ENCODE measurements at regions not wholly inside any gene's neighbourhood (a gene's known extent, or its start where the extent isn't known, plus 50 kb on each side); places are given as distances from the start of the nearest gene placed in this dataset.
"Not testable (repeated sequence)": the region's sequence is repeated elsewhere in the genome, so short reads cannot be mapped to it uniquely, and the experiment has no call there.

- no peak for DNase-seq (ENCODE audit: low spot score)
These were observed 279.0 kb downstream of the OXSM start for GRCh38 chr3:26068890-26069289.

- DNase-seq (ENCODE audit: low spot score) = no peak
These were observed 281.0 kb downstream of the OXSM start for GRCh38 chr3:26070854-26071253.

DNA sequence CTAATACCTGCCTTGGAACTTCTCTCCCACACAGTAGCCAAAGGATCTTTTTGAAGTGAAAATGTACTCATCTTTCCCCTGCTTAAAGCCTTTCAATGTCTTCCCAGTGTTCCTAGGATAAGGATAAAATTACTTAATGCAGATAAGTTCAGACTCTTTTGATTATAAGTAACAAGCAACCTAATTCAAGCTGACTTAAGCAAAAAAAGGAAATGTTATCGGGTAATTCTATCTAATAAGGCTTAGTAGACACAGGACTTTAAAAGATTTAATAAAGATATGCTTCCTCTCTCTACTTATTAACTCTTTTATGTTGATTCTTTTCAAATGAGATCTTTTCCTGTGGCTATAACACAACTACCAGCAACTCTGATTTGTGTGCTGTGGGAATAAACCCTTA lies 284.2 kb downstream of the OXSM start:
- DNase-seq (ENCODE audit: low spot score) = no peak

DNA sequence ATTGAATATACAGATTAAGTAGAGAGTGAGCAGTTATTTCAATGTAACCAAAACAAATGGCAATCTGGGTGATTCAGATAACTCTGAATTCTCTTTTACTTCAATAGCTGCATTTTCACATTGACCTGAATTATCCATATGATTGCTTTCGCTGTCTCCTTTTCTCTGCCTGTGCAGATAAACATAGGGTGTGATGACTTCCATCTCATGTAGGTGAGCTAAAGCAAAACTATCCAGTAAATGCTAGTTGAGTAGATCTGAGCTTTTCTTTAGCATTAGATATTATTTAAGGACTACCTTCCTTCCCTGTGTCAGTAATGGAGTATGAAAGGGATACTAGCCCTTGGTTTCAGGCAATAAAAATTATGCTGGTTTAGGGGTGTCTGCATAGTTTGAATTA lies 288.6 kb downstream of the OXSM start:
- DNase-seq (ENCODE audit: low spot score) = no peak

DNA sequence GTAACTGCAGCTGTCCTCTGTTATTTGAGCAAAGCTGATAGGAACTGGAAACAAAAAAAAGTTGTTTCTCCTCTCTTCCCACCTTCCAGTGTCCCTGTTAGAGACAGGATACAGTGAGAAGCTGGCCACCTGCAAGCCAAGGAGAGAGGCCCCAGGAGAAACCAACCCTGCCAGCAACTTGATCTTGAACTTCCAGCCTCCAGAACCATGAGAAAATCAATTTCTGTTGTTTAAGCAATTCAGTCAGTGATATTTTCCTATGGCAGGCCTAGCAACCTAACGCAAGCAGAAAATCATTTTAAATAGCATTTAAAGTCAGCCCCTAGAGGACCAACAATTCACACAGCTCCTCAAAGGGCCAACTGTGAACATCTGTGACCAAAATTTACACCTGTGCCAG lies 291.3 kb downstream of the OXSM start:
- DNase-seq (ENCODE audit: low spot score) = no peak

- no peak for DNase-seq (ENCODE audit: low spot score)
These were observed 291.9 kb downstream of the OXSM start for GRCh38 chr3:26081806-26082205.

- DNase-seq (ENCODE audit: low spot score) = no peak
These were observed 293.0 kb downstream of the OXSM start for GRCh38 chr3:26082911-26083310.

DNA sequence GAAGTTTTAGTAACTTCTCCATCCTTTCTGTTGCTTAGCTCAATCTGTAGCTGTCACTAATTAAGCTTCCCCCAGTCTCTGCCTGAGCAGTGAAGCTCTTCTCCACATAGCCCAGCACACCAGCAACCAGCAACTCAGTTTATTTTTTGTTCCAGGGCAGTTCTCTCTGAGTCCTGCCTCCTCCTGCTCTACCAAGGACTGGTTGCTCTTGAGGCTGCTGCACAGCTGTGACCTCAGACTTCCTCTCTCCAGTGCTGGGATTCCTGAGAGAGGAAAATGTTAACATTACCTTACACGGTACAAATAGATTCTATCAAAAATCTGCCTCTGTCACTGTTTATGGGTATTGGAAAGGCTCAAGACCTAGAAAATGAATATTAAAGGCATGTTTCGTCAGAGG lies 294.7 kb downstream of the OXSM start:
- DNase-seq (ENCODE audit: low spot score) = no peak

GRCh38 chr3:26087751-26088150 lies 297.9 kb downstream of the OXSM start:
- no peak for DNase-seq (ENCODE audit: low spot score)

- no peak for DNase-seq (ENCODE audit: low spot score)
These were observed 299.4 kb downstream of the OXSM start for GRCh38 chr3:26089249-26089648.

DNA sequence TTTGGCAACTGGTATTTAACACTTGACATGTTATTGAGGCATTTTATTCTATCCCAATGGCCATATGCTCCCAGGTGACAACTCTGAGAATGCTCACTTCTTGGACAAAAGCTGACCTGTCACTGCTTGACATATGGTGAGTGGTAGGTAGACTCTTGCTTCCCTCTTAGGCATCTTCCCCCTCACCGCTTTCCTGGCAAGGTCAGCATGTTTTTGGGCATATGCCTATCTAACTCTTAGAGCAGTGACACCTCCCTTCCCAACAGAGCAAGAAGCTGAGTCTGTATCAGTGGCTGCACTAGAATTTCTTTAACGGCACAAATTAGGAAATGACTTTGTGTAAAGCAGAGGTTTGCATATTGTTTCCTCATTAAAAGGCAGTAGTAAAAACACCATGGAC lies 300.7 kb downstream of the OXSM start:
- DNase-seq (ENCODE audit: low spot score) = no peak

DNA sequence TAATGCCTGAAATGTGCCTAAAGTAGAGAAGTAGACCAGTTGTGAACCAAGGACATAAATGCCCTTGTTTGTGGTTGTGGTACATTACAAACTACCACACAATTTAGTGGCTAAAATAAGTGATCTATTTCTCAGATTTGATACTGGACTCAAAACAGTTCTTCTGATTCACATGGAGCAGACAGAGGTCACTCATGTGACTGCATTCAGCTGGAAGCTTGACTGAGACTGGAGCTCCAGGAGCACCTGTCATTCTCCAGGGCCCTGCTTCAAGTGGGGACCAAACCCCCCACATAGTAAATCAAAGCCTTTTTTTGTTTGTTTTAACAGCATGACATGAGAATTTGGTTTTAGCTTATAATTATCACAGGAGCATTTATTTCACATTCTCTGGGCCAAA lies 301.2 kb downstream of the OXSM start:
- DNase-seq (ENCODE audit: low spot score) = no peak

DNA sequence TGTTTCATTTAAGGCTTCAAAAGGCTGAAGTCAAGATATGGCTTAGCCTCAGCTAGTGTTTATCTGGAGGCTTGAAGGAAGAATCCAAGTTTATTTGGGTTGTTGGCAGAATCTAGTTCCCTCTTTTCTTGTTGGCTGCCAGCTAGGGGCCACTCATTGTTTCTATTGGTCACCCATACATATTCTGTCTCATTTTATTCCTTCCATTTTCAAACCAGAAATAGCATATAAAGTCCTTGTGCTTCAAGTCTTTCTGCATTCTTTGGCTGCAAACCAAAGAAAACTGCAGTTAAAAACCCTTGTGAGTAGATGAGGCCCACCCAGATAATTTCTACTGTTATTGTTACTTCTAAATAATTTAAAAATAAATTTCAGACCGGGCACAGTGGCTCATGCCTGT lies 301.7 kb downstream of the OXSM start:
- DNase-seq (ENCODE audit: low spot score) = no peak

GRCh38 chr3:26097111-26097510 lies 307.2 kb downstream of the OXSM start:
- not testable (repeated sequence) for DNase-seq (ENCODE audit: low spot score)

GRCh38 chr3:26099692-26100091 lies 309.8 kb downstream of the OXSM start:
- DNase-seq (ENCODE audit: low spot score) = no peak

- DNase-seq (ENCODE audit: low spot score) = no peak
These were observed 310.3 kb downstream of the OXSM start for GRCh38 chr3:26100176-26100575.

- no peak for DNase-seq (ENCODE audit: low spot score)
These were observed 312.5 kb downstream of the OXSM start for GRCh38 chr3:26102376-26102775.

DNA sequence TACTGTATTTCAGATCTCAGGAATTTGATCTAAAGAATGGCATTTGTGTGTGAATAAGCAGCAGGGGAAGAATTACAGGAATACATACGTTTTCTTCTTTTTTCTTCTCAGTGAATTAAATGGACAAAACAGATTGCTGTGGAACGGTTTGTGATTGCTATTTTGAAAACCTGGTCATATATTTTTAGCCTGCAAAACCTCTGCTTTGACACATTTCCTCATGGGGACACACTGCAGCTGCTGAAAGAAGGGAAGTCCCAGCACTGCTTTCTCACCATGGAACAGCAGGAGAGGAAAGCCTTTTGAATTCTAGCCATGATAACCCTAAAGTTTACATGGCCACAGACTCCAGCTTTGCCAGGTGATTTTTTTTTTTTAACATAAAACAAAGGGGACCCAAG lies 315.0 kb downstream of the OXSM start:
- DNase-seq (ENCODE audit: low spot score) = no peak

GRCh38 chr3:26105261-26105660 lies 315.4 kb downstream of the OXSM start:
- DNase-seq (ENCODE audit: low spot score) = no peak

DNA sequence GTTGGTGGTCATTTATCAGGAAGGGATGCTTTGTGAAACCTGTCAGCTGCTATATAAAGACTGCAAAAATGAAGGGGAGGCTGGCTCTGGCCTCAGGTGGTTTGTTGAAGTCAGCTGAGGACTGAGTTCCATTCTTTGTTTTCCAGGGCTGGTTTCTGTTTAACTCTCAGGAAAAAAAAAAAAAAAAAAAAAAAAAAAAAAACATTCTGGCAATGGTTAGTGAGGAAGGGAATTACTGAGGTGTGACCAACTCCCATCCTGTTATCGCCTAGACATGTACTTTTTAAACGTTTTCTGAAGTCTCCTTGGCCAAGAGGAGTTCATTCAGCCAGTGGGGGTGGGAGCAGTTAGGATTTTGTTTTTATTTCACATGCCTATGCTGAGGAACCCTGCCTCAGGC lies 316.3 kb downstream of the OXSM start:
- DNase-seq (ENCODE audit: low spot score) = no peak

DNA sequence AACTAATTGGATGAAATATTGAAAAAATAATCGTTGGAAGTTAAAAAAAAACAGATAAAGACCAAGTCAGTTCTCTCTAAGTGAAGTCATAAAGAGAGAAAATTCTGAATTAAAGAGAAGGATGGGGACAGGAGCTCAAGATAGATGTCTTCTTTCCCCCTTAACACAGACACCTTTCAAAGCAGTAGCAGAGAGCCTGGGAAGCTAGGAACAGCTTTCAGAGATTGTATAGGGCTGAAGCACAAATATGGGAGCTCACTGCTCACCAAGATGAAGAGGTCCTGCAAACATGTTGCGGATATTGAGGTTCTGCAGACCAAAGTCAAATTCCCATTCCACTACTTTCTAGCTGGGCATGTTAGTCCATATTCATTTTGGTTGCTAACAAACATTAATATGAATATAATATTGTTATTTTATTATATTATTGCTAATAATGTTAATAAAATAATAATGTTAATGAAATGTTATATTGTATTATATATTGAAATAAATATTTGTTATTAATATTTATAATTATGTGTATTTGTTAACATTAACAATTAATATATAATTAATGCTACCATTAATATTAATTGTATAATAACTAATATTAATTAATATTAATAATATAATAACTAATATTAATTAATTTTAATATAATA lies 319.1 kb downstream of the OXSM start:
- no peak for DNase-seq (ENCODE audit: low spot score)

DNA sequence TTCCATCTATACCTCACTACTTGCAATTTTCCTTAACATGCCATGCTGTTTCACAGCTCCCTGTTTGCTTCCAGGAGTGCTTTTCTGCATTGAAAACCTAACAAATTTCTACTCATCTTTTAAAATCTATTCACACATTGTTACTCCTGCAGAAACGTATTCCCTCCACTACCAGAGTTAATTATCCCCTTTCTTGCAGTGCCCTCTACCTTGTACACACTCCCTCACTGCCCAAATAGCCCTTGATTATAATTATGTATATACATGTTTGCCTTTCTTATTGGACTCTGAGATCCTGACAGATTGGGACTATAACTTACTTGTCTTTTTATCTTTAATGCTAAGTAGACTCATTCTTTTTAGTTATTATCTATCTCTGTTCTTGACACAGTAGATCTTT lies 325.0 kb downstream of the OXSM start:
- DNase-seq (ENCODE audit: low spot score) = no peak

- no peak for DNase-seq (ENCODE audit: low spot score)
These were observed 328.3 kb downstream of the OXSM start for GRCh38 chr3:26118165-26118564.

GRCh38 chr3:26132942-26133341 lies 343.1 kb downstream of the OXSM start:
- no peak for DNase-seq (ENCODE audit: low spot score)

GRCh38 chr3:26141296-26141695 lies 351.4 kb downstream of the OXSM start:
- DNase-seq (ENCODE audit: low spot score) = no peak
